GM12864 (cell line): ENCODE measurements at regions not wholly inside any gene's neighbourhood (a gene's known extent, or its start where the extent isn't known, plus 50 kb on each side); places are given as distances from the start of the nearest gene placed in this dataset.

ENCODE experiments used
- DNase-seq: peaks from one replicate; pipeline ENCODE4 v3.0.0-alpha.2; 2011; ENCODE audit warnings: low read depth
- H3K4me3 ChIP-seq: 2 replicates; pipeline ENCODE4 v1.5.1; 2011; ENCODE audit warnings: mild to moderate bottlenecking, low read depth, low read length, control low read depth
- TF ChIP-seq, protein P1 (sequence below): IDR thresholded peaks from 2 replicates; pipeline ENCODE4 v1.5.1; 2011; ENCODE audit warnings: low read depth, mild to moderate bottlenecking, moderate library complexity, low read length, control low read depth, inconsistent platforms; ENCODE audit errors: missing control alignments

DNA sequence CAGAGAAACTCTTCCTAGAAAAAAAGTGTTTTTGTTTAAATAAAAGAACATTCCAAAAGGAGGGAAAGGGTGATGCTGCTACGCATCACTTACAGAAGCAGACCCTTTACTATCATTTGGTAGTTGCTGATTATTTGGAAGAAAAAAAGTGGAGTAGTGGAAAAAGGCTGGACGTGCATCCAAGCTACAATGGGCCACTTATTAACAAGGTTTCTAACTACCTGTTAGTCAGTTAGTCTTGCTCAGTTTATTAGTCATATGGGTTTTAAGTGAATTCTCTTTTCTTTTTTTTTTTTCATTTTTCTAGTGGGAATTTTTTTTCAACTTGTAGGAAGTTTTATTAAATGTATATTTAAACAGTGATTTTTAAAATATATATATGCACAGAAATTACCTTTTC is 866.0 kb downstream of the MCTP2 start:
- H3K4me3 ChIP-seq, result no peak overlapping the region
- TF ChIP-seq, protein P1, sequence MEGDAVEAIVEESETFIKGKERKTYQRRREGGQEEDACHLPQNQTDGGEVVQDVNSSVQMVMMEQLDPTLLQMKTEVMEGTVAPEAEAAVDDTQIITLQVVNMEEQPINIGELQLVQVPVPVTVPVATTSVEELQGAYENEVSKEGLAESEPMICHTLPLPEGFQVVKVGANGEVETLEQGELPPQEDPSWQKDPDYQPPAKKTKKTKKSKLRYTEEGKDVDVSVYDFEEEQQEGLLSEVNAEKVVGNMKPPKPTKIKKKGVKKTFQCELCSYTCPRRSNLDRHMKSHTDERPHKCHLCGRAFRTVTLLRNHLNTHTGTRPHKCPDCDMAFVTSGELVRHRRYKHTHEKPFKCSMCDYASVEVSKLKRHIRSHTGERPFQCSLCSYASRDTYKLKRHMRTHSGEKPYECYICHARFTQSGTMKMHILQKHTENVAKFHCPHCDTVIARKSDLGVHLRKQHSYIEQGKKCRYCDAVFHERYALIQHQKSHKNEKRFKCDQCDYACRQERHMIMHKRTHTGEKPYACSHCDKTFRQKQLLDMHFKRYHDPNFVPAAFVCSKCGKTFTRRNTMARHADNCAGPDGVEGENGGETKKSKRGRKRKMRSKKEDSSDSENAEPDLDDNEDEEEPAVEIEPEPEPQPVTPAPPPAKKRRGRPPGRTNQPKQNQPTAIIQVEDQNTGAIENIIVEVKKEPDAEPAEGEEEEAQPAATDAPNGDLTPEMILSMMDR, result no peak
- no peak for DNase-seq

DNA sequence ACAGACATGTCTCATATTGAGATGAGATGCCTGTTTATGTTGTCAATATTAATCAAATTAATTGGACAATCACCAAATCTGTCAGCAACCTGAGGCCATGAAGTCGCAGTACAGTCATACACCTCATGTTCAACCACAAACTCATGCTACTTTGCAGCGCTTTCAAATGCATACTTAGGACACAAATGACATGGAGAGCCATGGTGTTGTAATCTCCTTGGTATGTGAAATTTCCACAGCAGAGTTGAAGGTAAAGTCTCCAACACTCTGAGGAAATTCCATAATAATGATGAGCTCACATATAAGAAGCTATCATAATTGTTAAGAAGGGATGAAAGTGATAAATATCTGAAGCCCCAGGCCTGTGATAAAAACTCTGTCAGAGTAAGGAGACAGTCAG is 873.9 kb downstream of the MCTP2 start:
- H3K4me3 ChIP-seq, result no peak overlapping the region
- DNase-seq, result no peak
- TF ChIP-seq, protein P1, result no peak

DNA sequence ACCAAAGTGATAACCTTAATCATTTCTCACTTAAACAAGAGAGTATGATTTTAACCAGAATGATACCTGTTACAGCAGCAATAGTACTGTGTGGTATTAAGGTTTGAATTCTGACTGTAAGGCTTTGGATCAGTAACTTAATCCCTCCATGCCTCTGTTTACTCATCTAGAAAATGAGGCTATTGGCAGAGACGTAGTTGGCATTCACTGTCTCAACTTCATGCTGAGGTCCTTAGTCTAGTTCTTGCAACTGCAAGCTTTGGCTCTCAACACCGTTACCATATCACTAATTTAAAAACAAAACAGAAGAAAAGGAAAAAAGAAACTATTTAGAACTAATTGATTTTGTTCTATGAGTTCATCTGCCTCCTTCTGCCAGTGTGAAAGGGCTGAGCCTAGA is 875.4 kb downstream of the MCTP2 start:
- TF ChIP-seq, protein P1, result no peak
- no peak for DNase-seq
- H3K4me3 ChIP-seq, result no peak overlapping the region

DNA sequence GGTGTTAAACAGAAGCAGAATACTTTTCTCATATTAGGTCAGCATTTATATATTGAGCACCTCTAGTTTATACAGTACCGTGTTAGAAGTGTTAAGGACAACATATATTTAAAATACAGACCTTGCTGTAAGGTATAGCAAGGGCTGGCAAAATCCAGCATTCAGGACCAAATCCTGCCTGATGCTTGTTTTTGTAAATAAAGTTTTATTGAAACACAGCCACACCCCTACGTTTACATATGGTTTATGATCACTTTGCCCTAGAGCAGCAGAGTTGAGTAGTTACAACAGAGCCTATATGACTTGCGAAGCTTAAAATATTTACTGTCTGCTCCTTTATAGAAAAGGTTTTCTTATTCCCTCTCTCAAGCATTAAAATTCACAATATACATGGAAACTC is 877.3 kb downstream of the MCTP2 start:
- TF ChIP-seq, protein P1, result no peak
- DNase-seq, result no peak
- H3K4me3 ChIP-seq, result no peak overlapping the region

DNA sequence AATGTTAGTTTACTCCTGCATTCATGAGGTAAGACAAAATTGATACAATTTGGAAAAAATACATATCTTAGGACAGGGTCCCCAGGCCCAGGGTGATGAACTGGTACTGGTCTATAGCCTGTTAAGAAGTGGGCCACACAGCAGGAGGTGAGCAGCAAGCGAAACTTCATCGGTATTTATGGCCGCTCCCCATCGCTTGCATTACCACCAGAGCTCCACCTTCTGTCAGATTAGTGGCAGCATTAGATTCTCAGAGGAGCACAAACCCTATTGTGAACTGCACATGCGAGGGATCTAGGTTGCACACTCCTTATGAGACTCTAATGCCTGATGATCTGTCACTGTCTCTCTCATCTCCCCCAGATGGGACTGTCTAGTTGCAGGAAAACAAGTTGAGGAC is 880.6 kb downstream of the MCTP2 start:
- DNase-seq, result no peak
- H3K4me3 ChIP-seq, result no peak overlapping the region
- TF ChIP-seq, protein P1, result no peak

DNA sequence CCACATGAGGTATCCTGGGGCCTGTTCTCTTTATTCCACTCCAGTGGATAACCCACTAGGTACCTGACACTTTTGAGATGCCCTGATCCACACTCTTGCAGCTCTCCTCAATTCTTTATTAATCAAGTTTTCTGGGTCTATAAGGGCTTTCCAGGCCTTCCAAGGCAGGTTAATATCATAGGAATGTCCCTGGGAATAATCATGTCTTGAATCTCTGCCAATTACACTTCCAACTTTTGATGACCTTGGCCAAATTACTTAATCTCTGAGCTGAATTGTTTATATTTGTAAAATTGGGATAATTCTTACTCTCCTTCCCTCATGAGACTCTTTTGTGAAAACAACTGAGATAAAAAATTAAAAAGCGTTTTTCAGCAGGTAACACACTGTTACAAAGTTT is 881.7 kb downstream of the MCTP2 start:
- H3K4me3 ChIP-seq, result no peak overlapping the region
- DNase-seq, result no peak
- TF ChIP-seq, protein P1, result no peak

DNA sequence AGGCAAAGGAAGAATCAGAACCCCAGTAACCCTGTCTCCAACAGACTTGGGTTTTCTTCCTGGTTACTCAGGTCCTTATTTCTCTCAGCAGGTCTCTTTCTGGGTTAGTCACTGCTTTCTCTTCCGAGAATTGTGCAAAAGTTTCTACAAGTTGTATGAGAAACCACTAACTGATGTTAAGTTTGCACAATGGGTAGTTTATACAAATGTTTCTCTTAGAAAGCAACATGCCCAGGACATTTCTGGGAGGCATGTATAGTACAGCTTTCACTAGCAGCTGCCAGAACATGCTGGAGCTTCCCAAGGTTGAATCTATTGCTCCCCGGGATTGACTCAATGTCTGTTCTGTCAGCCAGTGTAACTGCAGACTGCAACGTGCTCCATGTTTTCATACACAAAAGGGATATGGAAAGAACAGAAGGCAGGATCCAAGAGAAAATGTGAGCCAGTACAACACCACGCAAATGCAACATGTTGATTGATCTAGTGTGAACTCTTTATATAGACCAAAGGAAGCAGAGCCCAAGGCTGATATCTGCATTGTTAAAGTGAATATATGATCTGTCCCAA is 887.8 kb downstream of the MCTP2 start:
- H3K4me3 ChIP-seq, result no peak overlapping the region
- no peak for DNase-seq
- TF ChIP-seq, protein P1, result no peak
